Natural killer cell (primary cell): ENCODE measurements at regions not wholly inside any gene's neighbourhood (a gene's known extent, or its start where the extent isn't known, plus 50 kb on each side); places are given as distances from the start of the nearest gene placed in this dataset.

ENCODE experiments used
- ATAC-seq, 3 donors: fragments of 150-1000 bp in 2 of 3; fragments of 200-7000 bp in 1 of 3; cut with Tn5 transposase; 1 replicate in 1 of 3; 2 replicates in 2 of 3; pipeline ENCODE4 v1.10.0; 2021; ENCODE audit warnings: mild to moderate bottlenecking in 2 of 3, moderate library complexity in 2 of 3
- DNase-seq, 2 donors: peaks; one replicate each; pipeline versions ENCODE4 v3.0.0 to v3.0.0-alpha.2; 2013 to 2021; ENCODE audit warnings: mixed read lengths in 1 of 2
- H3K27ac ChIP-seq: one replicate; pipeline ENCODE4 v1.5.1; 2013; ENCODE audit warnings: mild to moderate bottlenecking, low read length
- H3K27me3 ChIP-seq: one replicate; pipeline ENCODE4 v1.6.1; 2013; ENCODE audit warnings: low read length; ENCODE audit not compliant: control insufficient read depth, insufficient read depth
- H3K36me3 ChIP-seq: one replicate; pipeline ENCODE4 v1.6.1; 2013; ENCODE audit warnings: low read length; ENCODE audit not compliant: control insufficient read depth, insufficient read depth
- H3K4me1 ChIP-seq: one replicate; pipeline ENCODE4 v1.6.1; 2013; ENCODE audit warnings: low read length; ENCODE audit not compliant: control insufficient read depth, insufficient read depth
- H3K4me3 ChIP-seq: one replicate; pipeline ENCODE4 v1.5.1; 2013; ENCODE audit warnings: low read length
- H3K9me3 ChIP-seq: one replicate; pipeline ENCODE4 v1.6.1; 2013; ENCODE audit warnings: low read length; ENCODE audit not compliant: control insufficient read depth, insufficient read depth
- H3K27ac Mint-ChIP-seq, 2 donors: one replicate each; pipeline ENCODE4 v1.8.0; 2022; ENCODE audit warnings: mild to moderate bottlenecking in 2 of 2, mixed read lengths in 2 of 2, moderate library complexity in 1 of 2
- H3K27me3 Mint-ChIP-seq, 2 donors: one replicate each; pipeline ENCODE4 v1.8.0; 2022; ENCODE audit warnings: low read depth in 2 of 2, mixed read lengths in 2 of 2
- H3K36me3 Mint-ChIP-seq: one replicate; pipeline ENCODE4 v1.8.0; 2022; ENCODE audit warnings: mixed read lengths
- H3K4me1 Mint-ChIP-seq, 2 donors: one replicate each; pipeline ENCODE4 v1.8.0; 2022; ENCODE audit warnings: mixed read lengths in 2 of 2
- H3K4me3 Mint-ChIP-seq: one replicate; pipeline ENCODE4 v1.8.0; 2022; ENCODE audit warnings: mild to moderate bottlenecking, moderate library complexity, mixed read lengths
- H3K9me3 Mint-ChIP-seq, 2 donors: one replicate each; pipeline ENCODE4 v1.8.0; 2022; ENCODE audit warnings: mixed read lengths in 2 of 2
- CTCF ChIP-seq: fragments of 200-600 bp; IDR thresholded peaks from one replicate; pipeline ENCODE4 v1.8.0; 2022; ENCODE audit warnings: antibody characterized with exemption
- WGBS: methylation state at CpG from one replicate; pipeline ENCODE4 v1.1.7; 2013; ENCODE audit warnings: missing lambda C conversion rate; ENCODE audit not compliant: insufficient coverage; 5-methylcytosine and 5-hydroxymethylcytosine counted together
- intact Hi-C: fragments of 100-400 bp; cut with micrococcal nuclease; formaldehyde crosslinking; loops from one replicate; pipeline ENCODE4 v1.14.2; 2022

GRCh38 chr14:103273745-103274615, 60.1 kb upstream of the EIF5 start:
- 14% methylated on average over 79 of the region's 79 CpGs for WGBS
- Mint-ChIP-seq H3K27ac (no peak overlapping the region), H3K4me1 (no peaks in the 10 kb centered on the region), H3K36me3 (no peaks in the 10 kb centered on the region), H3K4me3 (no peak overlapping the region), H3K9me3 (no peaks in the 10 kb centered on the region), H3K27me3 (peaks cover 38 to 46% of the 10 kb centered on the region in 2 donors)
- no peak overlapping the region for H3K27ac ChIP-seq
- no peak for DNase-seq
- peaks cover 14% of the 10 kb centered on the region for H3K27me3 ChIP-seq
- H3K4me1 ChIP-seq, result no peaks in the 10 kb centered on the region
- no peak for ATAC-seq
- no peaks in the 10 kb centered on the region for H3K36me3 ChIP-seq
- no peak overlapping the region for H3K4me3 ChIP-seq
- no peaks in the 10 kb centered on the region for H3K9me3 ChIP-seq
- TF ChIP-seq CTCF, result no peak
- intact Hi-C loops, result no loop called here

GRCh38 chr14:103275000-103275399, 59.0 kb upstream of the EIF5 start:
- H3K27me3 ChIP-seq, result peaks cover 17% of the 10 kb centered on the region
- no peak for ATAC-seq
- Mint-ChIP-seq H3K27ac (no peak overlapping the region), H3K27me3 (peaks cover 33 to 41% of the 10 kb centered on the region in 2 donors), H3K4me1 (no peaks in the 10 kb centered on the region), H3K9me3 (no peaks in the 10 kb centered on the region), H3K36me3 (no peaks in the 10 kb centered on the region), H3K4me3 (no peak overlapping the region)
- no peak overlapping the region for H3K27ac ChIP-seq
- H3K4me3 ChIP-seq, result no peak overlapping the region
- no peaks in the 10 kb centered on the region for H3K9me3 ChIP-seq
- intact Hi-C loops, result no loop called here
- TF ChIP-seq CTCF, result no peak
- peaks cover 4% of the 10 kb centered on the region for H3K4me1 ChIP-seq
- no peak for DNase-seq
- H3K36me3 ChIP-seq, result no peaks in the 10 kb centered on the region

- ATAC-seq (no peak), DNase-seq (no peak)
- peaks cover 47 to 51% of the 10 kb centered on the region in 2 donors for H3K27me3 Mint-ChIP-seq
- H3K27ac Mint-ChIP-seq, result no peak overlapping the region
- no peaks in the 10 kb centered on the region for H3K4me1 Mint-ChIP-seq
- H3K9me3 ChIP-seq, result no peaks in the 10 kb centered on the region
- 91% methylated on average over 8 of the region's 8 CpGs for WGBS
- H3K36me3 Mint-ChIP-seq, result no peaks in the 10 kb centered on the region
- TF ChIP-seq CTCF, result no peak
- H3K36me3 ChIP-seq, result no peaks in the 10 kb centered on the region
- peaks cover 21% of the 10 kb centered on the region for H3K27me3 ChIP-seq
- H3K27ac ChIP-seq, result no peak overlapping the region
- H3K4me3 Mint-ChIP-seq, result no peak overlapping the region
- no peak overlapping the region for H3K4me3 ChIP-seq
- intact Hi-C loops, result no loop called here
- H3K9me3 Mint-ChIP-seq, result no peaks in the 10 kb centered on the region
- peaks cover 4% of the 10 kb centered on the region for H3K4me1 ChIP-seq
Measured at GRCh38 chr14:103277931-103278330, 56.1 kb upstream of the EIF5 start.
